WTC11 (cell line): ENCODE measurements at regions not wholly inside any gene's neighbourhood (a gene's known extent, or its start where the extent isn't known, plus 50 kb on each side); places are given as distances from the start of the nearest gene placed in this dataset.

ENCODE experiments used
- ATAC-seq: fragments of 200-7000 bp; cut with Tn5 transposase; 2 replicates; pipeline ENCODE4 v1.10.0; 2021; ENCODE audit warnings: mild to moderate bottlenecking, moderate library complexity
- CTCF ChIA-PET: fragments of 300-600 bp; sonication (Branson Sonifier 250); formaldehyde crosslinking; loops from one replicate; lab custom pipeline; 2021; ENCODE audit warnings: antibody characterized with exemption; lab: Charles Lee
- POLR2A ChIA-PET: fragments of 350-600 bp; sonication (Branson Sonifier 250); formaldehyde crosslinking; loops from one replicate; lab custom pipeline; 2021; ENCODE audit warnings: antibody characterized with exemption; lab: Charles Lee
- DNase-seq: peaks from one replicate; pipeline ENCODE4 v3.0.0; 2021; ENCODE audit warnings: low spot score
- H3K27ac Mint-ChIP-seq: 2 replicates; pipeline ENCODE4 v1.8.0; 2021; ENCODE audit warnings: mixed read lengths
- H3K27me3 Mint-ChIP-seq: 2 replicates; pipeline ENCODE4 v1.8.0; 2021; ENCODE audit warnings: low read depth, mild to moderate bottlenecking, moderate library complexity, mixed read lengths
- H3K36me3 Mint-ChIP-seq: 2 replicates; pipeline ENCODE4 v1.8.0; 2021; ENCODE audit warnings: mixed read lengths
- H3K4me1 Mint-ChIP-seq: 2 replicates; pipeline ENCODE4 v1.8.0; 2022; ENCODE audit warnings: mixed read lengths
- H3K4me3 Mint-ChIP-seq: 2 replicates; pipeline ENCODE4 v1.8.0; 2021; ENCODE audit warnings: mild to moderate bottlenecking, moderate library complexity, mixed read lengths
- H3K9me3 Mint-ChIP-seq: 2 replicates; pipeline ENCODE4 v1.8.0; 2021; ENCODE audit warnings: mixed read lengths
- CREB1 ChIP-seq: sonication (generic); formaldehyde crosslinking; IDR thresholded peaks from 2 replicates; pipeline ENCODE4 v1.8.0; 2023; ENCODE audit warnings: mild to moderate bottlenecking, missing genetic modification reagents
- E2F4 ChIP-seq: sonication (generic); formaldehyde crosslinking; IDR thresholded peaks from 2 replicates; pipeline ENCODE4 v1.8.1; 2022; ENCODE audit warnings: low read depth, mild to moderate bottlenecking, moderate library complexity, missing genetic modification reagents, borderline replicate concordance
- FOXP1 ChIP-seq: sonication (generic); formaldehyde crosslinking; IDR thresholded peaks from 2 replicates; pipeline ENCODE4 v1.8.0; 2022; ENCODE audit warnings: missing genetic modification reagents, mild to moderate bottlenecking, moderate library complexity, borderline replicate concordance
- IRF1 ChIP-seq: sonication (generic); formaldehyde crosslinking; IDR thresholded peaks from 2 replicates; pipeline ENCODE4 v1.8.0; 2023; ENCODE audit warnings: missing genetic modification reagents
- KAT7 ChIP-seq: sonication (generic); formaldehyde crosslinking; IDR thresholded peaks from 2 replicates; pipeline ENCODE4 v1.8.1; 2023; ENCODE audit warnings: missing genetic modification reagents, mild to moderate bottlenecking, borderline replicate concordance
- MYBL2 ChIP-seq: sonication (generic); formaldehyde crosslinking; IDR thresholded peaks from 2 replicates; pipeline ENCODE4 v1.8.1; 2023; ENCODE audit warnings: mild to moderate bottlenecking, moderate library complexity, missing genetic modification reagents
- NR3C1 ChIP-seq: sonication (generic); formaldehyde crosslinking; conservative IDR thresholded peaks from 2 replicates; pipeline ENCODE4 v1.8.1; 2023; ENCODE audit warnings: low read depth, mild to moderate bottlenecking, missing genetic modification reagents
- PREB ChIP-seq: sonication (generic); formaldehyde crosslinking; IDR thresholded peaks from 2 replicates; pipeline ENCODE4 v1.8.1; 2022; ENCODE audit warnings: mild to moderate bottlenecking, missing genetic modification reagents, moderate library complexity, borderline replicate concordance
- SP1 ChIP-seq: sonication (generic); formaldehyde crosslinking; conservative IDR thresholded peaks from 2 replicates; pipeline ENCODE4 v1.8.1; 2022; ENCODE audit warnings: missing genetic modification reagents
- STAT6 ChIP-seq: sonication (generic); formaldehyde crosslinking; conservative IDR thresholded peaks from 2 replicates; pipeline ENCODE4 v1.8.1; 2023; ENCODE audit warnings: mild to moderate bottlenecking, low read depth, missing genetic modification reagents, moderate library complexity
- USF2 ChIP-seq: sonication (generic); formaldehyde crosslinking; IDR thresholded peaks from 2 replicates; pipeline ENCODE4 v1.8.1; 2023; ENCODE audit warnings: mild to moderate bottlenecking, missing genetic modification reagents, moderate library complexity
- ZNF121 ChIP-seq: sonication (generic); formaldehyde crosslinking; IDR thresholded peaks from 2 replicates; pipeline ENCODE4 v1.8.0; 2023; ENCODE audit warnings: missing genetic modification reagents
- ZNF219 ChIP-seq: sonication (generic); formaldehyde crosslinking; IDR thresholded peaks from 2 replicates; pipeline ENCODE4 v1.8.0; 2023; ENCODE audit warnings: missing genetic modification reagents, mild to moderate bottlenecking, borderline replicate concordance
- ZNF416 ChIP-seq: fragments of 250-450 bp; sonication (Bioruptor Pico); IDR thresholded peaks from 2 replicates; pipeline ENCODE4 v1.9.0; 2021; ENCODE audit warnings: mild to moderate bottlenecking, inconsistent platforms
- ZNF423 ChIP-seq: fragments of 250-450 bp; sonication (Bioruptor Pico); IDR thresholded peaks from 2 replicates; pipeline ENCODE4 v2.1.2; 2022; ENCODE audit warnings: mild to moderate bottlenecking, moderate library complexity
- ZNF512 ChIP-seq: sonication (generic); formaldehyde crosslinking; IDR thresholded peaks from 2 replicates; pipeline ENCODE4 v1.8.1; 2022; ENCODE audit warnings: missing genetic modification reagents, borderline replicate concordance
- ZSCAN18 ChIP-seq: fragments of 250-450 bp; sonication (Bioruptor Pico); IDR thresholded peaks from 2 replicates; pipeline ENCODE4 v2.1.2; 2022; ENCODE audit warnings: mild to moderate bottlenecking, moderate library complexity

- no peak for TF ChIP-seq CREB1
- no peak for TF ChIP-seq MYBL2 (CRISPR knock-in tag)
- no peak for TF ChIP-seq STAT6 (CRISPR knock-in tag)
- no peak for TF ChIP-seq NR3C1
- TF ChIP-seq SP1 (CRISPR knock-in tag) = no peak
- TF ChIP-seq ZNF423 (CRISPR knock-in tag) = no peak
Observed at GRCh38 chr18:10037181-10037580, 123.4 kb downstream of the VAPA start (continued).

GRCh38 chr18:10038268-10038667 is 124.5 kb downstream of the VAPA start:
- Mint-ChIP-seq H3K9me3 (peaks cover 22% of the 10 kb centered on the region), H3K27me3 (no peaks in the 10 kb centered on the region), H3K4me3 (no peak overlapping the region), H3K36me3 (peaks cover 12% of the 10 kb centered on the region), H3K27ac (no peak overlapping the region), H3K4me1 (peaks cover 3% of the 10 kb centered on the region; the same call in 1 of the 2 replicates)
- POLR2A ChIA-PET = no interaction called here
- CTCF ChIA-PET = no interaction called here
- TF ChIP-seq ZNF219 (CRISPR knock-in tag) = no peak
- TF ChIP-seq ZSCAN18 (CRISPR knock-in tag) = no peak
- no peak for TF ChIP-seq FOXP1 (CRISPR knock-in tag)
- no peak for TF ChIP-seq E2F4 (CRISPR knock-in tag)
- TF ChIP-seq IRF1 (CRISPR knock-in tag) = no peak
- TF ChIP-seq ZNF121 (CRISPR knock-in tag) = no peak
- no peak for TF ChIP-seq PREB (CRISPR knock-in tag)
- no peak for TF ChIP-seq KAT7 (CRISPR knock-in tag)
- TF ChIP-seq USF2 (CRISPR knock-in tag) = no peak
- TF ChIP-seq ZNF512 (CRISPR knock-in tag) = no peak
- TF ChIP-seq ZNF416 (CRISPR knock-in tag) = no peak
- DNase-seq = no peak
- no peak for ATAC-seq
